Upper lobe of left lung (tissue), 4 donors: ENCODE measurements at regions not wholly inside any gene's neighbourhood (a gene's known extent, or its start where the extent isn't known, plus 50 kb on each side); places are given as distances from the start of the nearest gene placed in this dataset.

ENCODE experiments used
- POLR2AphosphoS5 ChIP-seq, 2 donors: sonication (generic); formaldehyde crosslinking; IDR thresholded peaks; one replicate each; pipeline ENCODE4 v1.5.1; 2017; ENCODE audit warnings: antibody characterized with exemption in 2 of 2
- TF ChIP-seq, protein P1 (sequence below), 6 experiments: fragments of 450-650 bp in 4 of 6; fragments of 200-600 bp in 2 of 6; sonication (generic) in 2 of 6; IDR thresholded peaks; one replicate each; pipeline ENCODE4 v1.5.1; 2016 to 2019; ENCODE audit warnings: antibody characterized with exemption in 6 of 6

DNA sequence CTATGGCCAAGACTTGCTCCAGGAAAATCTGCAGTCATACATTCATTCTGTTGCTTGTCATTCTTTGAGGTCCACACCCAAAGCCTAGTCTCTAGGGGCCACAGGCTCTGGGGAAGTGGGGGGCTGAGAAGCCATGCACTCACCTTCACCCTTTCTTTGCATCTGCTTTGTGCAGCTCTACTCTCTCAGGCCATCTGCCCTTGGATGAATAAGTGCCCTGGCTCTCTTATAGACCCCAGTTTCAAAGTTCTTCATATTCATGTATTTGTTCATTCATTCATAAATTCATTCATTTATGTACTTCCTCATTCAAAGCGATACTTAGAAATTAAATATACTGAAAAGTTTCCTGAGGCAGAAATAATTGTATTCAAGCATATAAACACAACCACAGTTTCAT lies 130.3 kb upstream of the FAM98A start:
- TF ChIP-seq POLR2AphosphoS5 (IDR thresholded peaks at IDR 0.05) = no peak
- TF ChIP-seq, protein P1, sequence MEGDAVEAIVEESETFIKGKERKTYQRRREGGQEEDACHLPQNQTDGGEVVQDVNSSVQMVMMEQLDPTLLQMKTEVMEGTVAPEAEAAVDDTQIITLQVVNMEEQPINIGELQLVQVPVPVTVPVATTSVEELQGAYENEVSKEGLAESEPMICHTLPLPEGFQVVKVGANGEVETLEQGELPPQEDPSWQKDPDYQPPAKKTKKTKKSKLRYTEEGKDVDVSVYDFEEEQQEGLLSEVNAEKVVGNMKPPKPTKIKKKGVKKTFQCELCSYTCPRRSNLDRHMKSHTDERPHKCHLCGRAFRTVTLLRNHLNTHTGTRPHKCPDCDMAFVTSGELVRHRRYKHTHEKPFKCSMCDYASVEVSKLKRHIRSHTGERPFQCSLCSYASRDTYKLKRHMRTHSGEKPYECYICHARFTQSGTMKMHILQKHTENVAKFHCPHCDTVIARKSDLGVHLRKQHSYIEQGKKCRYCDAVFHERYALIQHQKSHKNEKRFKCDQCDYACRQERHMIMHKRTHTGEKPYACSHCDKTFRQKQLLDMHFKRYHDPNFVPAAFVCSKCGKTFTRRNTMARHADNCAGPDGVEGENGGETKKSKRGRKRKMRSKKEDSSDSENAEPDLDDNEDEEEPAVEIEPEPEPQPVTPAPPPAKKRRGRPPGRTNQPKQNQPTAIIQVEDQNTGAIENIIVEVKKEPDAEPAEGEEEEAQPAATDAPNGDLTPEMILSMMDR (IDR thresholded peaks at IDR 0.05) = no peak
